CD8-positive, alpha-beta memory T cell (primary cell): ENCODE measurements at regions not wholly inside any gene's neighbourhood (a gene's known extent, or its start where the extent isn't known, plus 50 kb on each side); places are given as distances from the start of the nearest gene placed in this dataset.

Source experiments
- CTCF ChIA-PET: fragments of 350-600 bp; sonication (Branson Sonifier 250); formaldehyde crosslinking; loops from one replicate; lab custom pipeline; 2021; ENCODE audit warnings: antibody characterized with exemption; lab: Charles Lee
- POLR2A ChIA-PET: fragments of 350-600 bp; sonication (Branson Sonifier 250); formaldehyde crosslinking; loops from one replicate; lab custom pipeline; 2021; ENCODE audit warnings: antibody characterized with exemption; lab: Charles Lee
- DNase-seq, 5 donors: peaks; one replicate each; pipeline versions ENCODE4 v3.0.0 to v3.0.0-alpha.2; 2020 to 2022; ENCODE audit warnings: mixed read lengths in 1 of 5
- H3K27ac ChIP-seq: one replicate; pipeline ENCODE4 v1.7.0; 2013; ENCODE audit warnings: low read depth, mild to moderate bottlenecking, low read length, moderate library complexity
- H3K27me3 ChIP-seq: 2 replicates; pipeline ENCODE4 v1.7.0; 2013; ENCODE audit warnings: low read length, mild to moderate bottlenecking; ENCODE audit not compliant: insufficient read depth, poor library complexity, severe bottlenecking
- H3K36me3 ChIP-seq: 2 replicates; pipeline ENCODE4 v1.7.0; 2013; ENCODE audit warnings: mild to moderate bottlenecking, low read length, moderate library complexity; ENCODE audit not compliant: insufficient read depth
- H3K4me1 ChIP-seq: 2 replicates; pipeline ENCODE4 v1.7.0; 2013; ENCODE audit warnings: mild to moderate bottlenecking, low read length, moderate library complexity; ENCODE audit not compliant: insufficient read depth
- H3K4me3 ChIP-seq: 2 replicates; pipeline ENCODE4 v1.7.0; 2013; ENCODE audit warnings: mild to moderate bottlenecking, low read length
- H3K9me3 ChIP-seq: 2 replicates; pipeline ENCODE4 v1.7.0; 2013; ENCODE audit warnings: mild to moderate bottlenecking, low read length
- H3K27ac Mint-ChIP-seq, 8 donors: one replicate each; pipeline ENCODE4 v1.8.0; 2020 to 2021; ENCODE audit warnings: mixed read lengths in 8 of 8, mild to moderate bottlenecking in 6 of 8, inconsistent platforms in 3 of 8, moderate library complexity in 3 of 8
- H3K27me3 Mint-ChIP-seq, 2 donors: one replicate each; pipeline ENCODE4 v1.8.0; 2020 to 2021; ENCODE audit warnings: mixed read lengths in 2 of 2, mild to moderate bottlenecking in 1 of 2, moderate library complexity in 1 of 2
- H3K36me3 Mint-ChIP-seq, 3 donors: one replicate each; pipeline ENCODE4 v1.8.0; 2020 to 2021; ENCODE audit warnings: mixed read lengths in 3 of 3, inconsistent platforms in 1 of 3, mild to moderate bottlenecking in 1 of 3
- H3K4me1 Mint-ChIP-seq, 3 donors: one replicate each; pipeline ENCODE4 v1.8.0; 2020 to 2021; ENCODE audit warnings: mixed read lengths in 3 of 3, inconsistent platforms in 1 of 3, mild to moderate bottlenecking in 1 of 3
- H3K4me3 Mint-ChIP-seq, 7 donors: one replicate each; pipeline ENCODE4 v1.8.0; 2020 to 2021; ENCODE audit warnings: mixed read lengths in 7 of 7, mild to moderate bottlenecking in 6 of 7, moderate library complexity in 4 of 7, inconsistent platforms in 2 of 7
- H3K9me3 Mint-ChIP-seq, 5 donors: one replicate each; pipeline ENCODE4 v1.8.0; 2020 to 2022; ENCODE audit warnings: mixed read lengths in 5 of 5, mild to moderate bottlenecking in 3 of 5, moderate library complexity in 2 of 5, inconsistent platforms in 1 of 5

- no peaks in the 10 kb centered on the region for H3K36me3 Mint-ChIP-seq
- peaks cover 0 to 10% of the 10 kb centered on the region in 2 donors for H3K27me3 Mint-ChIP-seq
- DNase-seq, result no peak
- no peaks in the 10 kb centered on the region for H3K27me3 ChIP-seq
- H3K27ac Mint-ChIP-seq, result no peak overlapping the region
- no peaks in the 10 kb centered on the region for H3K9me3 Mint-ChIP-seq
- H3K4me1 Mint-ChIP-seq, result no peaks in the 10 kb centered on the region
- H3K27ac ChIP-seq, result no peak overlapping the region
- H3K4me3 ChIP-seq, result no peak overlapping the region
- no peaks in the 10 kb centered on the region for H3K4me1 ChIP-seq
- H3K4me3 Mint-ChIP-seq, result no peak overlapping the region
- ChIA-PET POLR2A (no interaction called here), CTCF (no interaction called here)
- H3K9me3 ChIP-seq, result no peaks in the 10 kb centered on the region
- no peaks in the 10 kb centered on the region for H3K36me3 ChIP-seq
Observed at GRCh38 chr6:79421001-79421411, 116.2 kb downstream of the LCA5 start.

DNA sequence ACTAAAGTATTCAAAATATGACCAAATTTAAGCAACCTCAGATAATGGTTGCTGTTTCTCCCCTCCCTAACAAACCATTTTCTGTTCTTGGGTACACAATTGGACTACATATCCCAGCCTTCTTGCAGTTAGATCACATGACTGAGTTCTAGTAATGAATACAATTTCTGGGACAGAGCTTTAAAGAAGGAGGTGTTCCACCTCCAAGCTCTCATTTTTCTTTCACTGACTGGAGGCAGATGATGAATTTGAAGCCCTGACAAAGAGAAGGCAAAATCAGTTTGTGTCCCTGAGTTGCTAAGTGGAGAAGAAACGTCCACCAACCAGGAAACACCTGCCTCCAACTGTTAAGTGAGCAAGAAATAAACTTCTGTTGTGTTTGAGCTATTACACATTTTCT is 117.2 kb downstream of the LCA5 start:
- no peaks in the 10 kb centered on the region for H3K27me3 ChIP-seq
- H3K4me1 ChIP-seq, result no peaks in the 10 kb centered on the region
- no peaks in the 10 kb centered on the region for H3K36me3 ChIP-seq
- CTCF ChIA-PET, result no interaction called here
- POLR2A ChIA-PET, result no interaction called here
- H3K4me3 ChIP-seq, result no peak overlapping the region
- no peaks in the 10 kb centered on the region for H3K9me3 ChIP-seq
- Mint-ChIP-seq H3K36me3 (no peaks in the 10 kb centered on the region), H3K27ac (no peak overlapping the region), H3K4me3 (no peak overlapping the region), H3K27me3 (peaks cover 0 to 10% of the 10 kb centered on the region in 2 donors), H3K4me1 (no peaks in the 10 kb centered on the region), H3K9me3 (no peaks in the 10 kb centered on the region)
- DNase-seq, result no peak
- H3K27ac ChIP-seq, result no peak overlapping the region

- POLR2A ChIA-PET, result no interaction called here
- no peak for DNase-seq
Observed at GRCh38 chr6:79416931-79417330, 120.3 kb downstream of the LCA5 start.

DNA sequence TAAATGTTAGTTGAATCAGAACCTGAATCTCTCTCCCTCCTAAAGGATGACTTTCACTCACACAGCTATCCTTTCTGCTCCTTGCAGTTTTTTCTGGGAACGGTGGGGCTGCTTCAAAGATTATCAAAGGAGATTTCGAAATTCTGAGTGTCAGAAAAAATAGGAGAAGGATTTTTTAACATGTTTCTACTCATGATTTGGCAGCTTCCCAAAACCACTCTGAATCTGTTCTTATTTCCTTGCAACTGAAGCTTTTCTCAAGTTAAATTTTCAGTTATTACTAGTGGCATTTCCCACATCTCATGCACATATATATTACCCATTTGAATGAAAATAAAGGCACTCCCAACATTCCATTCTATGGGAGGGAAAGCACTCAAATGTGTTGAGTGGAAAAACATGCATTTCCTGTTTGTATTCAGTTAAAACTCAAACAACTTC is 123.6 kb downstream of the LCA5 start:
- no peaks in the 10 kb centered on the region for H3K9me3 ChIP-seq
- POLR2A ChIA-PET, result no interaction called here
- H3K4me1 ChIP-seq, result no peaks in the 10 kb centered on the region
- Mint-ChIP-seq H3K4me1 (no peaks in the 10 kb centered on the region), H3K36me3 (no peaks in the 10 kb centered on the region), H3K9me3 (peaks cover 0 to 2% (median 0%) of the 10 kb centered on the region in 5 donors), H3K4me3 (no peak overlapping the region), H3K27ac (no peak overlapping the region), H3K27me3 (no peaks in the 10 kb centered on the region)
- no peak overlapping the region for H3K27ac ChIP-seq
- no peak overlapping the region for H3K4me3 ChIP-seq
- no peaks in the 10 kb centered on the region for H3K27me3 ChIP-seq
- CTCF ChIA-PET, result no interaction called here
- DNase-seq, result no peak
- H3K36me3 ChIP-seq, result no peaks in the 10 kb centered on the region

More at GRCh38 chr6:79416931-79417330, 120.3 kb downstream of the LCA5 start:
- Histone ChIP-seq H3K27me3 (no peaks in the 10 kb centered on the region), H3K4me1 (no peaks in the 10 kb centered on the region), H3K27ac (no peak overlapping the region), H3K9me3 (no peaks in the 10 kb centered on the region), H3K4me3 (no peak overlapping the region), H3K36me3 (no peaks in the 10 kb centered on the region)
- no peak overlapping the region for H3K27ac Mint-ChIP-seq
- H3K9me3 Mint-ChIP-seq, result peaks cover 0 to 2% (median 0%) of the 10 kb centered on the region in 5 donors
- no peaks in the 10 kb centered on the region for H3K27me3 Mint-ChIP-seq
- CTCF ChIA-PET, result no interaction called here
- H3K4me3 Mint-ChIP-seq, result no peak overlapping the region
- no peaks in the 10 kb centered on the region for H3K4me1 Mint-ChIP-seq
- H3K36me3 Mint-ChIP-seq, result no peaks in the 10 kb centered on the region

DNA sequence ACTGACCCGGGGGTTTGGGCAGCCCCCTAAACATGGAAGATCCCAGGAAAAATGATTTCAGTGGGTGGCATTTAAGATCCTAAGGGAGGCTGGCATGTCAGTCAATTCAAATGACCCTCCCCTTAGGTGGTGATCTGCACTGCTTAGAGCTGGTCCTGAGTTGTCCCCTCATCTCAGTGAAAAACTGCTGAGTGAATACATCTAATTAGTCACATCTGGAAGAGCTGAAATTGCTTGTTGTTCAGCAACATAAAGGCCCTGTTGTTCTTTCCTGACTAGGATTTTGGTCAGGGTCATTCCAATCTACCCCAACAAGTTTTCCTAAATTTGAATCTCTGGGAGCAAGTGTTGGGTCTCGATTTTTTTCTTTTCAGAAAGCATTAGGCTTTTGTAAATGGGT is 126.4 kb downstream of the LCA5 start:
- Mint-ChIP-seq H3K9me3 (peaks cover 0 to 2% (median 0%) of the 10 kb centered on the region in 5 donors), H3K27me3 (no peaks in the 10 kb centered on the region), H3K4me1 (no peaks in the 10 kb centered on the region), H3K4me3 (no peak overlapping the region), H3K27ac (no peak overlapping the region), H3K36me3 (no peaks in the 10 kb centered on the region)
- H3K4me3 ChIP-seq, result no peak overlapping the region
- H3K4me1 ChIP-seq, result no peaks in the 10 kb centered on the region
- no peak for DNase-seq
- ChIA-PET POLR2A (no interaction called here), CTCF (no interaction called here)
- H3K9me3 ChIP-seq, result no peaks in the 10 kb centered on the region
- no peak overlapping the region for H3K27ac ChIP-seq
- H3K27me3 ChIP-seq, result no peaks in the 10 kb centered on the region
- H3K36me3 ChIP-seq, result no peaks in the 10 kb centered on the region

DNA sequence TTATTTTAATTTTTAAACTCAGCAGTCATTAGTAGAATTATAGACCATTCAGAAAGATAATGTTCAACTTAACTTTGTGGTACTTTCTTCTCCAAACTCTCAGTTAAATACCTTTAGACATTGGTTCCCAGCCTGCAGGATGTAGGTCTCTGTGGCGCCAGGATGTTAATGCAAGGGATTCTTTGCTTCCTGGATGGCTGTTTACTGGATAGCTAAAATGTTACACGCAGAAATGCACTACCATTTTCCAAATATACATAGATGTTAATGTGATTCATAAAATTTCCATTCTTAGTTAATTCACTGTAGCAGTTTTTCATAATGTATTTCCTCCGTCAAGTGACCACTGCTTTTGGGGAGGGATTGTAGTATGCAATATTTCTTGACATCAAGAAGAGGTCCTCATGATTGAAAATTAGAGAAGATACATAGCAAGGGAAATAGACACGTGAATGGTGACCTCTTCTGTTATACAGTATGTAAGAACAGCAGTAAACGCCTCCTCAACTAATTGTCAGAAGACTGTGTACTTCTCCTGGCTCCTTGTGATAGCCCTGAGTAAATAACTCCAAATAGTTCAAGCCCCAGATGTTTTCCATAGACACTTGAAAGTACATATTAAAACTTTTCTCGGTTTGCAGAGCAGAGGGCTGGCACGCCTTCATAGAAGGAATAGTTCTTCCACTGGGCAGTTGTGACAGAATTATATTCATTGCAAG is 128.8 kb downstream of the LCA5 start:
- Histone ChIP-seq H3K4me3 (no peak overlapping the region), H3K9me3 (no peaks in the 10 kb centered on the region), H3K36me3 (no peaks in the 10 kb centered on the region), H3K4me1 (no peaks in the 10 kb centered on the region), H3K27ac (no peak overlapping the region), H3K27me3 (no peaks in the 10 kb centered on the region)
- DNase-seq, result no peak
- POLR2A ChIA-PET, result no interaction called here
- H3K27me3 Mint-ChIP-seq, result no peaks in the 10 kb centered on the region
- no peak overlapping the region for H3K27ac Mint-ChIP-seq
- no peak overlapping the region for H3K4me3 Mint-ChIP-seq
- CTCF ChIA-PET, result no interaction called here
- no peaks in the 10 kb centered on the region for H3K36me3 Mint-ChIP-seq
- H3K4me1 Mint-ChIP-seq, result no peaks in the 10 kb centered on the region
- H3K9me3 Mint-ChIP-seq, result peaks cover 0 to 4% (median 0%) of the 10 kb centered on the region in 5 donors

DNA sequence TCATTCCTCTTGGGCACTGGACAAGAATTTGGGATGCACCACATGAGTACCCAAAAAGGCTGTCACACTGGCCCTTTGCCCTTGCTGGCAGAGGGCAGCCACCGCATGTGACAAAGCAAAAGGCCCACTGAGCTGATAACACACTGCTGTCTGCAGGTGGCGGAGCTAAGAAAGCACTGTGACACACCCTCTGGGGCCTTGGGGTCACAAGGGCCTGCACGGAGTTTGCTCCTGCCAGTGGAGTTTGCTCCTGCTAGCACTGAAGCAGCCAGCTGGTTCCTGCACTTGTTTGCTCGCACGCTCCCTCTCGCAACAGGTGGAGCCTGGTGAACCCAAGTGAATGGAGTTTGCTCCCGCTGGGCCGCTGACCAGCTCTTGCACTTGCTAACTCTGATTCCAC is 132.6 kb downstream of the LCA5 start:
- ChIA-PET POLR2A (no interaction called here), CTCF (no interaction called here)
- Histone ChIP-seq H3K27ac (no peak overlapping the region), H3K4me1 (no peaks in the 10 kb centered on the region), H3K27me3 (no peaks in the 10 kb centered on the region), H3K9me3 (no peaks in the 10 kb centered on the region), H3K4me3 (no peak overlapping the region), H3K36me3 (no peaks in the 10 kb centered on the region)
- Mint-ChIP-seq H3K9me3 (peaks cover 0 to 4% (median 0%) of the 10 kb centered on the region in 5 donors), H3K4me1 (no peaks in the 10 kb centered on the region), H3K36me3 (no peaks in the 10 kb centered on the region), H3K4me3 (no peak overlapping the region), H3K27ac (no peak overlapping the region), H3K27me3 (no peaks in the 10 kb centered on the region)
- DNase-seq, result no peak

DNA sequence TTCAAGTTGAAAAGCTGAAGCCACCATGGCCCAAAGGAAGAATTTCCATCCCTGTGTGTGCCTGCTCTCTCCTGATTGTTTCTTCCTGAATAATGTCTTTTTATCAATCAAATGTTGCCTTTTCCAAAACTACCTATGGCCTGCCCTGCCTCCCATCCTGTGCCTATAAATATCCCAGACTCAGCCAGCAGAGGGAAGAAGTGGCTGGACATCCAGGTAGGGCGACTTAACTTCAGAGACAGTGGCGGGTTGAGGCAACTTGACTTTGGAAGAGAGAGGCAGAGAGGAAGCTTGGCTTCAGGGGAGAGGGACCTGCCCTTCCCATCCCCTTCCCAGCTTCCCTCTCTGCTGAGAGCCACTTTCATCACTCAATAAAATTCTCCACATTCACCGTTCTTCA is 133.0 kb downstream of the LCA5 start:
- Histone ChIP-seq H3K36me3 (no peaks in the 10 kb centered on the region), H3K27me3 (no peaks in the 10 kb centered on the region), H3K9me3 (no peaks in the 10 kb centered on the region), H3K4me3 (no peak overlapping the region), H3K4me1 (no peaks in the 10 kb centered on the region), H3K27ac (no peak overlapping the region)
- ChIA-PET POLR2A (no interaction called here), CTCF (no interaction called here)
- no peaks in the 10 kb centered on the region for H3K36me3 Mint-ChIP-seq
- H3K9me3 Mint-ChIP-seq, result peaks cover 0 to 4% (median 0%) of the 10 kb centered on the region in 5 donors
- no peak overlapping the region for H3K4me3 Mint-ChIP-seq
- H3K4me1 Mint-ChIP-seq, result no peaks in the 10 kb centered on the region
- H3K27ac Mint-ChIP-seq, result no peak overlapping the region
- DNase-seq, result no peak
- no peaks in the 10 kb centered on the region for H3K27me3 Mint-ChIP-seq
